ENCODE measurements at regions not wholly inside any gene's neighbourhood (a gene's known extent, or its start where the extent isn't known, plus 50 kb on each side); places are given as distances from the start of the nearest gene placed in this dataset.

- TF ChIP-seq FOXM1 (IDR thresholded peaks at IDR 0.05; ENCODE audit: borderline replicate concordance, low read depth), result no peak
- no peak for TF ChIP-seq YY1 (IDR thresholded peaks at IDR 0.05; ENCODE audit: low read depth)
- no peak for TF ChIP-seq EP300 (IDR thresholded peaks at IDR 0.05; ENCODE audit: borderline replicate concordance)
- no peak for TF ChIP-seq TEAD4 (IDR thresholded peaks at IDR 0.05)
- TF ChIP-seq USF1 (IDR thresholded peaks at IDR 0.05), result no peak
Measured at GRCh38 chr16:9422762-9423513, 331.5 kb downstream of the HAPSTR1 start.

GRCh38 chr16:9425236-9425635 is 333.8 kb downstream of the HAPSTR1 start:
- TF ChIP-seq TEAD4 (IDR thresholded peaks at IDR 0.05), result no peak
- no peak for TF ChIP-seq TCF12 (IDR thresholded peaks at IDR 0.05; ENCODE audit: low read depth)
- TF ChIP-seq NFIC (IDR thresholded peaks at IDR 0.05), result no peak

DNA sequence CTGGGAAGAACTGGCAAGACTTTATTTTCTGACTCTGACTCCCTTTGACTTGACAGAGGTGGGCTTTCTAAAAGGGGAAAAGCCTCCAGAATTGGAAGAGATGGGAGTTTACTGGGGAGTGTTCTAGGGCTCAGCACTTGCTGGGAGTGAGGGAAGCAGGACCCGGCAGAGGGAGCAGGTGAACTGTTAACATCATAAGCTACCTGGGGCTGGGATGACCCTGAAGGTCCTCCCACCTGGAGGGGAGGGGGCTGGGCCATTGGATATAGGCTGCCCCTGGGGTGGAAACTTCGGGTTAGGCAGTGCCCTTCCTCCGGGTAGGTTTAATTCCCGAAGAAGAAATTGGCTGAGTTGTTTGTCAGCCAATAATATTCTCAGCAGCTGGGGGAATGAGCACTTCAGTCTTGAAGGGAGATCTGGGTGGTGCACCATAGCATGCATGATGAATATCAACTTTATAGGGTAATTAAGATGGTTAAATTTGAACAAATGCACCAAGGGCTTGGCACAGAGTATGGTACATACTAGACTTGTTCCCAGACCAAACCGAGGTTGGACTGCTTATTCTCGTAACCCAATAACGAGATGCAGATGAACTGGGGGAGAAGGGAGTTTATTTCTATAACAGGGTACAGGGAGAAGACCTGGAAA is 337.0 kb downstream of the HAPSTR1 start:
- TF ChIP-seq TAF1 (IDR thresholded peaks at IDR 0.05; ENCODE audit: low read depth), result no peak
- TF ChIP-seq FOXM1 (IDR thresholded peaks at IDR 0.05; ENCODE audit: borderline replicate concordance, low read depth), result no peak
- TF ChIP-seq, protein P1, sequence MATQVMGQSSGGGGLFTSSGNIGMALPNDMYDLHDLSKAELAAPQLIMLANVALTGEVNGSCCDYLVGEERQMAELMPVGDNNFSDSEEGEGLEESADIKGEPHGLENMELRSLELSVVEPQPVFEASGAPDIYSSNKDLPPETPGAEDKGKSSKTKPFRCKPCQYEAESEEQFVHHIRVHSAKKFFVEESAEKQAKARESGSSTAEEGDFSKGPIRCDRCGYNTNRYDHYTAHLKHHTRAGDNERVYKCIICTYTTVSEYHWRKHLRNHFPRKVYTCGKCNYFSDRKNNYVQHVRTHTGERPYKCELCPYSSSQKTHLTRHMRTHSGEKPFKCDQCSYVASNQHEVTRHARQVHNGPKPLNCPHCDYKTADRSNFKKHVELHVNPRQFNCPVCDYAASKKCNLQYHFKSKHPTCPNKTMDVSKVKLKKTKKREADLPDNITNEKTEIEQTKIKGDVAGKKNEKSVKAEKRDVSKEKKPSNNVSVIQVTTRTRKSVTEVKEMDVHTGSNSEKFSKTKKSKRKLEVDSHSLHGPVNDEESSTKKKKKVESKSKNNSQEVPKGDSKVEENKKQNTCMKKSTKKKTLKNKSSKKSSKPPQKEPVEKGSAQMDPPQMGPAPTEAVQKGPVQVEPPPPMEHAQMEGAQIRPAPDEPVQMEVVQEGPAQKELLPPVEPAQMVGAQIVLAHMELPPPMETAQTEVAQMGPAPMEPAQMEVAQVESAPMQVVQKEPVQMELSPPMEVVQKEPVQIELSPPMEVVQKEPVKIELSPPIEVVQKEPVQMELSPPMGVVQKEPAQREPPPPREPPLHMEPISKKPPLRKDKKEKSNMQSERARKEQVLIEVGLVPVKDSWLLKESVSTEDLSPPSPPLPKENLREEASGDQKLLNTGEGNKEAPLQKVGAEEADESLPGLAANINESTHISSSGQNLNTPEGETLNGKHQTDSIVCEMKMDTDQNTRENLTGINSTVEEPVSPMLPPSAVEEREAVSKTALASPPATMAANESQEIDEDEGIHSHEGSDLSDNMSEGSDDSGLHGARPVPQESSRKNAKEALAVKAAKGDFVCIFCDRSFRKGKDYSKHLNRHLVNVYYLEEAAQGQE (IDR thresholded peaks at IDR 0.05; ENCODE audit: low read depth), result no peak
- TF ChIP-seq EGR1 (IDR thresholded peaks at IDR 0.05), result no peak
- TF ChIP-seq CREB1 (IDR thresholded peaks at IDR 0.05; ENCODE audit: low read depth), result no peak
- no peak for TF ChIP-seq ZBTB7A (IDR thresholded peaks at IDR 0.05; ENCODE audit: low read depth)
- TF ChIP-seq EP300 (IDR thresholded peaks at IDR 0.05; ENCODE audit: borderline replicate concordance), result no peak

DNA sequence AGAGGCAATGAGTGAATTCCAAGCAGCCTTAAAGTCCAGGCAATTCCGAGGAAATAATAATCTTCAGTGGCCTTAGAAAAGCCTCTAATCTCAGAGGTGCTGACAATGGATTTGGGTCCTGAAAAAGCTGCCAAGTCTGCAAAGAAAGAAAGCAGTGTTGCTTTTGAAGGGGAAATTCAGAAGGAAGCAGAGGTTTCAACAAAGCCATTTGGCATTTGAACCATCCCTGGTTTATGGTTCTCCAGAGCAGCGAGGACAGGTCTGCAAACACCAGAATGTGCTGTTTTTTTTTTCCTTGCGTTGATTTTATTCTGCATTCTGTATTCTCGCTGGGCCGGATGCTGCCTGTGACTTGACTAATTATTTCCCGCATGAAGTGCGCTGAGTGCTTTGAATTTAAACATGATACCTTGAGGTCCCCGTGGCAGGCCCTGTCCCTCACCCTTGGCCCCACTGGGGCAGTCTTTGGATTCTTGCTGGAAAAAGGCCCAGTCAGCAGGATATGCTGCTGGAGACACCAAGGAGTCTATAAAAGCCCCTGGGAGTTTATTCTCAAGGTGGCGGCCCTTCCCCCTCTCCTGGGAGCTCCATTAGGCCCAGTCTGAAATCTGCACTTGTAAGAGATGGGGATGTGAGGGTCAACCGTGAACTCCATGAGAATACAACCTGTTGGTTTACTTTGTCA is 338.3 kb downstream of the HAPSTR1 start:
- TF ChIP-seq EP300 (IDR thresholded peaks at IDR 0.05; ENCODE audit: borderline replicate concordance) (no peak), RAD21 (IDR thresholded peaks at IDR 0.05; ENCODE audit: low read depth) (no peak), CREB1 (IDR thresholded peaks at IDR 0.05; ENCODE audit: low read depth) (no peak), TEAD4 (IDR thresholded peaks at IDR 0.05) (no peak), NFIC (IDR thresholded peaks at IDR 0.05) (no peak), ZBTB7A (IDR thresholded peaks at IDR 0.05; ENCODE audit: low read depth) (no peak), CEBPB (IDR thresholded peaks at IDR 0.05) (no peak), FOXM1 (IDR thresholded peaks at IDR 0.05; ENCODE audit: borderline replicate concordance, low read depth) (no peak), USF1 (IDR thresholded peaks at IDR 0.05) (no peak), YY1 (IDR thresholded peaks at IDR 0.05; ENCODE audit: low read depth) (no peak), EGR1 (IDR thresholded peaks at IDR 0.05) (no peak)
- TF ChIP-seq, protein P1 (IDR thresholded peaks at IDR 0.05; ENCODE audit: low read depth), result no peak

- TF ChIP-seq CREB1 (IDR thresholded peaks at IDR 0.05; ENCODE audit: low read depth) (no peak), TCF12 (IDR thresholded peaks at IDR 0.05; ENCODE audit: low read depth) (no peak), CEBPB (IDR thresholded peaks at IDR 0.05) (no peak), ZBTB7A (IDR thresholded peaks at IDR 0.05; ENCODE audit: low read depth) (no peak), MAX (IDR thresholded peaks at IDR 0.05) (no peak), TEAD4 (IDR thresholded peaks at IDR 0.05) (no peak), FOXM1 (IDR thresholded peaks at IDR 0.05; ENCODE audit: borderline replicate concordance, low read depth) (no peak), TAF1 (IDR thresholded peaks at IDR 0.05; ENCODE audit: low read depth) (no peak), NFIC (IDR thresholded peaks at IDR 0.05) (no peak), EP300 (IDR thresholded peaks at IDR 0.05; ENCODE audit: borderline replicate concordance) (no peak), RAD21 (IDR thresholded peaks at IDR 0.05; ENCODE audit: low read depth) (no peak), YY1 (IDR thresholded peaks at IDR 0.05; ENCODE audit: low read depth) (no peak), USF1 (IDR thresholded peaks at IDR 0.05) (no peak), EGR1 (IDR thresholded peaks at IDR 0.05) (no peak)
- TF ChIP-seq, protein P1 (IDR thresholded peaks at IDR 0.05; ENCODE audit: low read depth), result no peak
Measured at GRCh38 chr16:9434659-9435058, 343.2 kb downstream of the HAPSTR1 start.

Data from Ishikawa (cell line).